LNCaP clone FGC (cell line): ENCODE measurements at regions not wholly inside any gene's neighbourhood (a gene's known extent, or its start where the extent isn't known, plus 50 kb on each side); places are given as distances from the start of the nearest gene placed in this dataset.

Experiments
- DNase-seq: peaks from one replicate; pipeline ENCODE4 v3.0.0-alpha.2; 2011; ENCODE audit warnings: low read depth
- H3K4me3 ChIP-seq: 2 replicates; pipeline ENCODE4 v1.5.1; 2011; ENCODE audit warnings: mild to moderate bottlenecking, low read depth, low read length, control low read depth
- CTCF ChIP-seq: IDR thresholded peaks from 2 replicates; pipeline ENCODE4 v1.5.1; 2012; ENCODE audit warnings: mild to moderate bottlenecking; ENCODE audit not compliant: control insufficient read depth, insufficient read depth; ENCODE audit errors: extremely low read depth

- TF ChIP-seq CTCF, result no peak
- no peak overlapping the region for H3K4me3 ChIP-seq
- no peak for DNase-seq
Measured at GRCh38 chr2:117555965-117556364, 258.5 kb upstream of the DDX18 start.

- no peak for TF ChIP-seq CTCF
- no peak overlapping the region for H3K4me3 ChIP-seq
- DNase-seq, result no peak
Measured at GRCh38 chr2:117557626-117558025, 256.9 kb upstream of the DDX18 start.

- DNase-seq, result no peak
- H3K4me3 ChIP-seq, result no peak overlapping the region
- TF ChIP-seq CTCF, result no peak
Measured at GRCh38 chr2:117562654-117563053, 251.8 kb upstream of the DDX18 start.

GRCh38 chr2:117571590-117572349 lies 242.7 kb upstream of the DDX18 start:
- no peak for DNase-seq
- H3K4me3 ChIP-seq, result no peak overlapping the region
- no peak for TF ChIP-seq CTCF

GRCh38 chr2:117587310-117587709 lies 227.2 kb upstream of the DDX18 start:
- no peak overlapping the region for H3K4me3 ChIP-seq
- no peak for DNase-seq
- TF ChIP-seq CTCF, result no peak

- TF ChIP-seq CTCF, result no peak
- no peak for DNase-seq
- no peak overlapping the region for H3K4me3 ChIP-seq
Measured at GRCh38 chr2:117603060-117603459, 211.4 kb upstream of the DDX18 start.

GRCh38 chr2:117603567-117603966 lies 210.9 kb upstream of the DDX18 start:
- no peak for TF ChIP-seq CTCF

More at GRCh38 chr2:117603567-117603966, 210.9 kb upstream of the DDX18 start:
- H3K4me3 ChIP-seq, result no peak overlapping the region
- no peak for DNase-seq
